ENCODE measurements at regions not wholly inside any gene's neighbourhood (a gene's known extent, or its start where the extent isn't known, plus 50 kb on each side); places are given as distances from the start of the nearest gene placed in this dataset.

DNA sequence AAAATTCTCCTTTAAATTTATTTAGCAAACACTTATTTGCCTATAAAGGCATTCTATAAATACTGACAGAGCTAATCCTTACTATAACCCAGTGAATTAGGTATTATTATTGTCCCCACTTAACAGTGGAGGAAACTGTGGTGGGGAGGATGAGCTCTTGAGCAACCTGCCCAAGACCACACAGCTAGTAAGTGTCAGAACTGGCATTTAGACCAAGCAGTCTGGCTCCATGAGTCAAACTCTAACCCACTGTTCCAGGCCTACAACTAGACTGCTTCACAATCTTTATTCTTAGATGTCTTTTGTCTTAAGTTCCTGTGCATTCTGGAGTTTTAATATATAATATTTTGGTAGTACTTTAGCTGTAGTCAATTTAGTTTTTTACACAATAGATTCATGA lies 530.8 kb downstream of the BCKDHB start:
- Histone ChIP-seq H3K4me2 (no peak overlapping the region), H3K4me3 (no peak overlapping the region), H3K9me3 (no peaks in the 10 kb centered on the region), H3K4me1 (peaks cover 20% of the 10 kb centered on the region), H3K27ac (no peak overlapping the region)
- ChIA-PET POLR2A (interaction anchor here (0.6 kb wide), 1 partner anchor 628 kb away, joined by 3 read pairs; no protein-coding TSS in a partner anchor), CTCF (no interaction called here)
- TF ChIP-seq SMC3 (IDR thresholded peaks at IDR 0.05) (no peak), HOXB5 (CRISPR knock-in tag; IDR thresholded peaks at IDR 0.05) (no peak), POLR2A (IDR thresholded peaks at IDR 0.05; ENCODE audit: low read length) (no peak), CHD2 (IDR thresholded peaks at IDR 0.05; ENCODE audit: low read length, partially characterized antibody) (no peak), RARB (CRISPR knock-in tag; IDR thresholded peaks at IDR 0.05) (no peak), MAFK (IDR thresholded peaks at IDR 0.05; ENCODE audit: partially characterized antibody) (no peak), EHF (CRISPR knock-in tag; IDR thresholded peaks at IDR 0.05) (no peak), RAD21 (conservative IDR thresholded peaks at IDR 0.05 in 1 of 2, IDR thresholded peaks at IDR 0.05 in 1 of 2) (no peak), MYC (IDR thresholded peaks at IDR 0.05; ENCODE audit: borderline replicate concordance, low read length) (no peak), CHD4 (IDR thresholded peaks at IDR 0.05; ENCODE audit: borderline replicate concordance) (no peak), CBX8 (IDR thresholded peaks at IDR 0.05) (no peak), NPAS2 (CRISPR knock-in tag; IDR thresholded peaks at IDR 0.05; ENCODE audit: borderline replicate concordance) (no peak), ZC3H11A (IDR thresholded peaks at IDR 0.05) (no peak)
- TF ChIP-seq, protein P1, sequence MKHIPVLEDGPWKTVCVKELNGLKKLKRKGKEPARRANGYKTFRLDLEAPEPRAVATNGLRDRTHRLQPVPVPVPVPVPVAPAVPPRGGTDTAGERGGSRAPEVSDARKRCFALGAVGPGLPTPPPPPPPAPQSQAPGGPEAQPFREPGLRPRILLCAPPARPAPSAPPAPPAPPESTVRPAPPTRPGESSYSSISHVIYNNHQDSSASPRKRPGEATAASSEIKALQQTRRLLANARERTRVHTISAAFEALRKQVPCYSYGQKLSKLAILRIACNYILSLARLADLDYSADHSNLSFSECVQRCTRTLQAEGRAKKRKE (CRISPR knock-in tag; IDR thresholded peaks at IDR 0.05; ENCODE audit: low read depth), result no peak
- TF ChIP-seq, protein P2, sequence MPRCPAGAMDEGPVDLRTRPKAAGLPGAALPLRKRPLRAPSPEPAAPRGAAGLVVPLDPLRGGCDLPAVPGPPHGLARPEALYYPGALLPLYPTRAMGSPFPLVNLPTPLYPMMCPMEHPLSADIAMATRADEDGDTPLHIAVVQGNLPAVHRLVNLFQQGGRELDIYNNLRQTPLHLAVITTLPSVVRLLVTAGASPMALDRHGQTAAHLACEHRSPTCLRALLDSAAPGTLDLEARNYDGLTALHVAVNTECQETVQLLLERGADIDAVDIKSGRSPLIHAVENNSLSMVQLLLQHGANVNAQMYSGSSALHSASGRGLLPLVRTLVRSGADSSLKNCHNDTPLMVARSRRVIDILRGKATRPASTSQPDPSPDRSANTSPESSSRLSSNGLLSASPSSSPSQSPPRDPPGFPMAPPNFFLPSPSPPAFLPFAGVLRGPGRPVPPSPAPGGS (IDR thresholded peaks at IDR 0.05), result no peak
- TF ChIP-seq, protein P3, sequence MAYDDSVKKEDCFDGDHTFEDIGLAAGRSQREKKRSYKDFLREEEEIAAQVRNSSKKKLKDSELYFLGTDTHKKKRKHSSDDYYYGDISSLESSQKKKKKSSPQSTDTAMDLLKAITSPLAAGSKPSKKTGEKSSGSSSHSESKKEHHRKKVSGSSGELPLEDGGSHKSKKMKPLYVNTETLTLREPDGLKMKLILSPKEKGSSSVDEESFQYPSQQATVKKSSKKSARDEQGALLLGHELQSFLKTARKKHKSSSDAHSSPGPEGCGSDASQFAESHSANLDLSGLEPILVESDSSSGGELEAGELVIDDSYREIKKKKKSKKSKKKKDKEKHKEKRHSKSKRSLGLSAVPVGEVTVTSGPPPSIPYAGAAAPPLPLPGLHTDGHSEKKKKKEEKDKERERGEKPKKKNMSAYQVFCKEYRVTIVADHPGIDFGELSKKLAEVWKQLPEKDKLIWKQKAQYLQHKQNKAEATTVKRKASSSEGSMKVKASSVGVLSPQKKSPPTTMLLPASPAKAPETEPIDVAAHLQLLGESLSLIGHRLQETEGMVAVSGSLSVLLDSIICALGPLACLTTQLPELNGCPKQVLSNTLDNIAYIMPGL (CRISPR knock-in tag; IDR thresholded peaks at IDR 0.05; ENCODE audit: borderline replicate concordance), result no peak
- TF ChIP-seq, protein P4, sequence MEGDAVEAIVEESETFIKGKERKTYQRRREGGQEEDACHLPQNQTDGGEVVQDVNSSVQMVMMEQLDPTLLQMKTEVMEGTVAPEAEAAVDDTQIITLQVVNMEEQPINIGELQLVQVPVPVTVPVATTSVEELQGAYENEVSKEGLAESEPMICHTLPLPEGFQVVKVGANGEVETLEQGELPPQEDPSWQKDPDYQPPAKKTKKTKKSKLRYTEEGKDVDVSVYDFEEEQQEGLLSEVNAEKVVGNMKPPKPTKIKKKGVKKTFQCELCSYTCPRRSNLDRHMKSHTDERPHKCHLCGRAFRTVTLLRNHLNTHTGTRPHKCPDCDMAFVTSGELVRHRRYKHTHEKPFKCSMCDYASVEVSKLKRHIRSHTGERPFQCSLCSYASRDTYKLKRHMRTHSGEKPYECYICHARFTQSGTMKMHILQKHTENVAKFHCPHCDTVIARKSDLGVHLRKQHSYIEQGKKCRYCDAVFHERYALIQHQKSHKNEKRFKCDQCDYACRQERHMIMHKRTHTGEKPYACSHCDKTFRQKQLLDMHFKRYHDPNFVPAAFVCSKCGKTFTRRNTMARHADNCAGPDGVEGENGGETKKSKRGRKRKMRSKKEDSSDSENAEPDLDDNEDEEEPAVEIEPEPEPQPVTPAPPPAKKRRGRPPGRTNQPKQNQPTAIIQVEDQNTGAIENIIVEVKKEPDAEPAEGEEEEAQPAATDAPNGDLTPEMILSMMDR (IDR thresholded peaks at IDR 0.05), result no peak
- FAIRE-seq (no peak), ATAC-seq (no peak), DNase-seq (ENCODE audit: low read depth in 1 of 2, low spot score in 1 of 2) (no peak)

DNA sequence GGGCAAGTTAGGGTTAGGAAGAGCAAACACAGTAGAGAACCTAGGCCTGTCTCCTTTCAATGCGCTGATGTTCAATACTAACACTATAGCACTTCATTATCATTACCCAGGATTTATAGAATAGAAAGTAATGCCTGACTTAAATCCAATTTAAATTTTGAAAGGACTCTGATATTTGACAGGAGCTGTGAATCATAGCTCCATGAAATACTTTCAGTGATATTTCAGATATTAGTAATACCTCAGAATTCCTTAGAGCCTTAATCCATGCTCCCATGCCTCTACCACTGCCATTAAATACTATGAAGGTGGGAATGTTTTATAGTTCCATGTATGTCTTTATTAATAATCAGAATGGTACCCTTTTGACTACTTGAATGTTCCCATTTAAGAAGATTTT lies 530.2 kb downstream of the BCKDHB start:
- H3K4me2 ChIP-seq, result no peak overlapping the region
- DNase-seq (ENCODE audit: low read depth in 1 of 2, low spot score in 1 of 2) (no peak), ATAC-seq (no peak), FAIRE-seq (no peak)
- 100% methylated on average over 1 of the region's 1 CpG for WGBS (ENCODE audit: missing lambda C conversion rate)
- no peak overlapping the region for H3K27ac ChIP-seq
- no peak overlapping the region for H3K4me3 ChIP-seq
- ChIA-PET CTCF (no interaction called here), POLR2A (interaction anchor here (0.6 kb wide), 1 partner anchor 628 kb away, joined by 3 read pairs; no protein-coding TSS in a partner anchor)
- H3K9me3 ChIP-seq, result no peaks in the 10 kb centered on the region
- peaks cover 20% of the 10 kb centered on the region for H3K4me1 ChIP-seq
- TF ChIP-seq EHMT2 (IDR thresholded peaks at IDR 0.05; ENCODE audit: low read depth), result no peak
- no peak for TF ChIP-seq ZSCAN20 (CRISPR knock-in tag; IDR thresholded peaks at IDR 0.05)
- TF ChIP-seq, protein P5, sequence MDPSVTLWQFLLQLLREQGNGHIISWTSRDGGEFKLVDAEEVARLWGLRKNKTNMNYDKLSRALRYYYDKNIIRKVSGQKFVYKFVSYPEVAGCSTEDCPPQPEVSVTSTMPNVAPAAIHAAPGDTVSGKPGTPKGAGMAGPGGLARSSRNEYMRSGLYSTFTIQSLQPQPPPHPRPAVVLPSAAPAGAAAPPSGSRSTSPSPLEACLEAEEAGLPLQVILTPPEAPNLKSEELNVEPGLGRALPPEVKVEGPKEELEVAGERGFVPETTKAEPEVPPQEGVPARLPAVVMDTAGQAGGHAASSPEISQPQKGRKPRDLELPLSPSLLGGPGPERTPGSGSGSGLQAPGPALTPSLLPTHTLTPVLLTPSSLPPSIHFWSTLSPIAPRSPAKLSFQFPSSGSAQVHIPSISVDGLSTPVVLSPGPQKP (IDR thresholded peaks at IDR 0.05; ENCODE audit: low read depth, low read length), result no peak
- TF ChIP-seq, protein P6, sequence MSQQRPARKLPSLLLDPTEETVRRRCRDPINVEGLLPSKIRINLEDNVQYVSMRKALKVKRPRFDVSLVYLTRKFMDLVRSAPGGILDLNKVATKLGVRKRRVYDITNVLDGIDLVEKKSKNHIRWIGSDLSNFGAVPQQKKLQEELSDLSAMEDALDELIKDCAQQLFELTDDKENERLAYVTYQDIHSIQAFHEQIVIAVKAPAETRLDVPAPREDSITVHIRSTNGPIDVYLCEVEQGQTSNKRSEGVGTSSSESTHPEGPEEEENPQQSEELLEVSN (IDR thresholded peaks at IDR 0.05; ENCODE audit: borderline replicate concordance, low read depth), result no peak
- no peak for TF ChIP-seq JUNB (IDR thresholded peaks at IDR 0.05)
- TF ChIP-seq RFX5 (IDR thresholded peaks at IDR 0.05), result no peak
- no peak for TF ChIP-seq FOXS1 (CRISPR knock-in tag; IDR thresholded peaks at IDR 0.05)
- TF ChIP-seq ZFP36 (IDR thresholded peaks at IDR 0.05; ENCODE audit: borderline replicate concordance, partially characterized antibody), result no peak
- no peak for TF ChIP-seq HOXB5 (CRISPR knock-in tag; IDR thresholded peaks at IDR 0.05)
- TF ChIP-seq, protein P2 (IDR thresholded peaks at IDR 0.05), result no peak
- no peak for TF ChIP-seq NR3C1 (IDR thresholded peaks at IDR 0.05)
- no peak for TF ChIP-seq MYC (IDR thresholded peaks at IDR 0.05; ENCODE audit: borderline replicate concordance, low read length)
- TF ChIP-seq HEYL (CRISPR knock-in tag; IDR thresholded peaks at IDR 0.05), result no peak
- no peak for TF ChIP-seq TP53 (CRISPR knock-in tag; IDR thresholded peaks at IDR 0.05)
